H1 (cell line): ENCODE measurements at regions not wholly inside any gene's neighbourhood (a gene's known extent, or its start where the extent isn't known, plus 50 kb on each side); places are given as distances from the start of the nearest gene placed in this dataset.
A peak's percentile ranks its signal among the peaks of the same experiment; 100 is the strongest.

ENCODE experiments used
- CTCF ChIA-PET: fragments of 300-600 bp; sonication (Branson Sonifier 250); formaldehyde crosslinking; loops from one replicate; lab custom pipeline; 2021; ENCODE audit not compliant: partially characterized antibody; lab: Charles Lee
- POLR2A ChIA-PET: fragments of 300-600 bp; sonication (Branson Sonifier 250); formaldehyde crosslinking; loops from one replicate; lab custom pipeline; 2021; ENCODE audit warnings: inconsistent platforms; ENCODE audit not compliant: partially characterized antibody; lab: Charles Lee
- DNase-seq, 2 experiments: peaks; one replicate each; pipeline versions ENCODE4 v3.0.0 to v3.0.0-alpha.2; 2010 to 2022; ENCODE audit warnings: low spot score in 2 of 2, low read depth in 1 of 2, mixed read lengths in 1 of 2
- FAIRE-seq: peaks from 2 replicates; lab custom pipeline; 2011; peaks lifted over from hg19 to GRCh38; lab: Jason Lieb, UNC
- H2AFZ ChIP-seq: 2 replicates; pipeline ENCODE4 v1.8.1; 2012; ENCODE audit warnings: low read length, inconsistent platforms
- H2AK5ac ChIP-seq: 2 replicates; pipeline ENCODE4 v1.6.1; 2013; ENCODE audit warnings: low read depth, low read length
- H2BK120ac ChIP-seq: replicated peaks from 2 replicates; pipeline ENCODE3; 2013; ENCODE audit warnings: low read depth, low read length, inconsistent platforms
- H2BK12ac ChIP-seq: 2 replicates; pipeline ENCODE4 v1.6.1; 2013; ENCODE audit warnings: low read depth, low read length
- H2BK15ac ChIP-seq: 2 replicates; pipeline ENCODE4 v1.6.1; 2013; ENCODE audit warnings: low read length
- H2BK20ac ChIP-seq: 2 replicates; pipeline ENCODE4 v1.6.1; 2013; ENCODE audit warnings: low read length
- H2BK5ac ChIP-seq: 2 replicates; pipeline ENCODE4 v1.6.1; 2013; ENCODE audit warnings: low read depth, low read length
- H3K14ac ChIP-seq: 2 replicates; pipeline ENCODE4 v1.6.1; 2013; ENCODE audit warnings: inconsistent platforms; ENCODE audit not compliant: insufficient read length
- H3K18ac ChIP-seq: 2 replicates; pipeline ENCODE4 v1.6.1; 2013; ENCODE audit warnings: low read length; ENCODE audit errors: extremely low read depth
- H3K23ac ChIP-seq: 2 replicates; pipeline ENCODE4 v1.6.1; 2013; ENCODE audit warnings: inconsistent platforms; ENCODE audit not compliant: insufficient read length
- H3K23me2 ChIP-seq: 2 replicates; pipeline ENCODE4 v1.6.1; 2013; ENCODE audit warnings: low read depth, low read length
- H3K27ac ChIP-seq: 2 replicates; pipeline ENCODE4 v1.6.1; 2011; ENCODE audit warnings: low read depth, low read length, inconsistent platforms
- H3K27me3 ChIP-seq, 4 experiments: replicated peaks in 1 of 4; 1 replicate in 1 of 4; 2 replicates in 3 of 4; pipeline versions ENCODE4 v1.6.1 to v1.8.1; 2011 to 2013; ENCODE audit warnings: low read length in 3 of 4, mild to moderate bottlenecking in 3 of 4, inconsistent platforms in 2 of 4, mixed read lengths in 2 of 4, moderate library complexity in 1 of 4; ENCODE audit not compliant: control insufficient read depth in 3 of 4, insufficient read depth in 3 of 4; ENCODE audit errors: extremely low read depth in 1 of 4
- H3K36me3 ChIP-seq, 4 experiments: 2 replicates each; pipeline versions ENCODE4 v1.6.1 to v1.8.1; 2011 to 2013; ENCODE audit warnings: mild to moderate bottlenecking in 4 of 4, low read length in 3 of 4, moderate library complexity in 2 of 4, control low read depth in 1 of 4, inconsistent platforms in 1 of 4; ENCODE audit not compliant: insufficient read depth in 4 of 4, control insufficient read depth in 2 of 4
- H3K4ac ChIP-seq: replicated peaks from 2 replicates; pipeline ENCODE3; 2013; ENCODE audit warnings: low read length, low read depth, mixed read lengths, inconsistent platforms; ENCODE audit not compliant: insufficient read length
- H3K4me1 ChIP-seq, 4 experiments: replicated peaks in 1 of 4; 1 replicate in 1 of 4; 2 replicates in 3 of 4; pipeline versions ENCODE4 v1.6.1 to v1.8.1; 2011 to 2013; ENCODE audit warnings: low read length in 3 of 4, inconsistent platforms in 2 of 4, mixed read lengths in 1 of 4; ENCODE audit not compliant: insufficient read depth in 4 of 4, control insufficient read depth in 3 of 4
- H3K4me2 ChIP-seq, 2 experiments: 2 replicates each; pipeline versions ENCODE4 v1.6.1 to v1.8.1; 2011 to 2013; ENCODE audit warnings: low read depth in 2 of 2, low read length in 2 of 2, control low read depth in 1 of 2, inconsistent platforms in 1 of 2, mild to moderate bottlenecking in 1 of 2; ENCODE audit not compliant: insufficient read depth in 1 of 2
- H3K4me3 ChIP-seq, 4 experiments: fragments of 200-600, 300-600 bp in 1 of 4; sonication (generic), shearing (Covaris generic), sonication (Bioruptor Twin) in 1 of 4; 2 replicates each; pipeline versions ENCODE4 v1.5.1 to v1.8.1; 2011 to 2016; ENCODE audit warnings: low read length in 4 of 4, low read depth in 3 of 4, control low read depth in 2 of 4, inconsistent platforms in 2 of 4, mild to moderate bottlenecking in 2 of 4, mixed read lengths in 1 of 4, moderate library complexity in 1 of 4; ENCODE audit not compliant: insufficient read depth in 2 of 4; ENCODE audit errors: extremely low read depth in 1 of 4
- H3K56ac ChIP-seq: replicated peaks from 2 replicates; pipeline ENCODE3; 2013; ENCODE audit warnings: low read depth, mild to moderate bottlenecking, mixed read lengths, low read length, inconsistent platforms; ENCODE audit not compliant: insufficient read length
- H3K79me1 ChIP-seq: 2 replicates; pipeline ENCODE4 v1.6.1; 2013; ENCODE audit warnings: low read depth, low read length, control low read depth
- H3K79me2 ChIP-seq, 2 experiments: 2 replicates each; pipeline versions ENCODE4 v1.6.1 to v1.8.1; 2012 to 2013; ENCODE audit warnings: low read length in 2 of 2, mild to moderate bottlenecking in 2 of 2, inconsistent platforms in 1 of 2; ENCODE audit not compliant: insufficient read depth in 2 of 2, control insufficient read depth in 1 of 2
- H3K9ac ChIP-seq, 4 experiments: replicated peaks in 1 of 4; 1 replicate in 1 of 4; 2 replicates in 3 of 4; pipeline versions ENCODE4 v1.6.1 to v1.8.1; 2011 to 2013; ENCODE audit warnings: low read depth in 3 of 4, low read length in 3 of 4, control low read depth in 2 of 4, mild to moderate bottlenecking in 2 of 4, moderate library complexity in 2 of 4, inconsistent platforms in 1 of 4; ENCODE audit errors: extremely low read depth in 1 of 4
- H3K9me3 ChIP-seq, 2 experiments: 2 replicates each; pipeline versions ENCODE4 v1.6.1 to v1.8.1; 2012 to 2013; ENCODE audit warnings: mild to moderate bottlenecking in 2 of 2, moderate library complexity in 2 of 2, control low read depth in 1 of 2, inconsistent platforms in 1 of 2, low read depth in 1 of 2, low read length in 1 of 2, mixed read lengths in 1 of 2; ENCODE audit not compliant: insufficient read depth in 2 of 2
- H4K20me1 ChIP-seq, 2 experiments: replicated peaks in 1 of 2; 2 replicates each; pipeline versions ENCODE3 to v1.8.1; 2011 to 2013; ENCODE audit warnings: inconsistent platforms in 2 of 2, low read length in 2 of 2, mild to moderate bottlenecking in 1 of 2; ENCODE audit not compliant: insufficient read depth in 2 of 2, control insufficient read depth in 1 of 2
- H4K5ac ChIP-seq: 2 replicates; pipeline ENCODE4 v1.6.1; 2013; ENCODE audit warnings: low read length, low read depth, mixed read lengths, inconsistent platforms; ENCODE audit not compliant: insufficient read length
- H4K8ac ChIP-seq: 2 replicates; pipeline ENCODE4 v1.8.0; 2013; ENCODE audit warnings: mild to moderate bottlenecking, moderate library complexity, low read length, inconsistent platforms; ENCODE audit not compliant: insufficient read depth; ENCODE audit errors: extremely low read depth
- H4K91ac ChIP-seq: replicated peaks from 2 replicates; pipeline ENCODE3; 2013; ENCODE audit warnings: low read length, mixed read lengths, inconsistent platforms; ENCODE audit not compliant: insufficient read length
- ASH2L ChIP-seq: fragments of 200-600, 300-600 bp; sonication (generic); IDR thresholded peaks from one replicate; pipeline ENCODE4 v1.7.1; 2017; ENCODE audit warnings: low read length
- CTBP2 ChIP-seq: IDR thresholded peaks from 2 replicates; pipeline ENCODE4 v1.7.0; 2011; ENCODE audit warnings: borderline replicate concordance, mild to moderate bottlenecking, moderate library complexity, mixed read lengths, low read length; ENCODE audit not compliant: insufficient read depth, insufficient read length
- NANOG ChIP-seq: IDR thresholded peaks from 2 replicates; pipeline ENCODE4 v1.6.1; 2011; ENCODE audit warnings: low read length, low read depth, mild to moderate bottlenecking, inconsistent platforms; ENCODE audit not compliant: insufficient read depth, poor library complexity, severe bottlenecking
- RAD21 ChIP-seq, 2 experiments: IDR thresholded peaks in 1 of 2; conservative IDR thresholded peaks in 1 of 2; 2 replicates each; pipeline ENCODE4 v1.6.1; 2011; ENCODE audit warnings: low read depth in 2 of 2, low read length in 2 of 2, improper control_type of control experiment in 1 of 2, inconsistent platforms in 1 of 2, mild to moderate bottlenecking in 1 of 2, moderate library complexity in 1 of 2
- RFX5 ChIP-seq: IDR thresholded peaks from 2 replicates; pipeline ENCODE4 v1.6.1; 2011; ENCODE audit warnings: low read depth, low read length, improper control_type of control experiment, borderline replicate concordance
- SIX5 ChIP-seq: IDR thresholded peaks from 2 replicates; pipeline ENCODE4 v1.6.1; 2011; ENCODE audit warnings: mild to moderate bottlenecking, low read depth, low read length
- TAF1 ChIP-seq: IDR thresholded peaks from 2 replicates; pipeline ENCODE4 v1.6.1; 2011; ENCODE audit warnings: mild to moderate bottlenecking, low read depth, low read length
- WGBS, 2 experiments: shearing (Covaris generic) in 1 of 2; methylation state at CpG; one replicate each; pipeline versions ENCODE4 v1.1.6 to v1.1.7; 2013 to 2015; ENCODE audit warnings: low lambda C conversion rate in 2 of 2, mixed read lengths in 2 of 2, inconsistent platforms in 1 of 2, low coverage in 1 of 2, missing lambda C conversion rate in 1 of 2; ENCODE audit not compliant: insufficient replicate concordance in 2 of 2, insufficient coverage in 1 of 2, insufficient read length in 1 of 2; ENCODE audit errors: extremely low coverage in 1 of 2, missing lambda C conversion rate in 1 of 2; 5-methylcytosine and 5-hydroxymethylcytosine counted together
- TF ChIP-seq, protein P1 (sequence below): IDR thresholded peaks from 2 replicates; pipeline ENCODE4 v1.6.1; 2012; ENCODE audit warnings: inconsistent platforms

DNA sequence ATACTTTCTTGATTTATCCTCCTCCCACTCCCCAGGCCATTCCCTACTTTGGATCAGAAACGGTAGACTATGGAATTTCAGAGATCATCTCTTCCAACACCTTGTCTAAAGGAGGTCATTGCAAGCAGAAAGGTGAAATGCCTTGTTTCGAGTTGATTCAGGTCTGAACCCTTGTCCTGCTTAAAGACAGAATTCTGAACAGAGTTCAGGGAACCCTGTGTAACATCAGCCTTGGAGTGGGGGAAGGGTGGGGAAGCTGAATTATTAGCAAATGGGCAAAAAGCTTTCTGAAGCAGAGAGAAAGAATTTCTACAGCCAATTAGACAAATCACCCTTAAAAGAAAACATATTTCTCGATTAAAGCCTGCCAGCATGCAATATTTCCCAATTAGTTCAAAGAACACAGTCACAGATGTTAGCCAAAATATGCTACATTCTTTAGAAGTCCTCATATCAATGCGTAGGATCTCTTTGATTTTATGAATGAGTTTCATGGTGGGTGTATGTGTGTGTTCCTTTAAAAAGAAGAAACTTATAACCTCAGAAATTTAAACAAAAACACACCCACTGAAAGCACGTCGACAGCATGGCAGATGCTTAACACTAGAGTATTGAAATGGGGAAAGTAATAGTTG is 353.1 kb downstream of the RND3 start:
- Histone ChIP-seq H2BK15ac (no peak overlapping the region), H3K9ac (no peak overlapping the region), H4K20me1 (no peaks in the 10 kb centered on the region), H3K79me1 (no peaks in the 10 kb centered on the region), H3K4me1 (peaks cover 0 to 3% (median 0%) of the 10 kb centered on the region in 4 experiments; a peak in 1 of 7 replicates), H3K27ac (no peak overlapping the region), H4K91ac (no peak overlapping the region), H2BK120ac (no peak overlapping the region), H3K14ac (no peak overlapping the region), H2BK12ac (no peak overlapping the region), H3K79me2 (no peaks in the 10 kb centered on the region), H3K4ac (no peak overlapping the region), H3K18ac (no peak overlapping the region), H3K23me2 (no peaks in the 10 kb centered on the region), H3K36me3 (no peaks in the 10 kb centered on the region), H2BK20ac (no peak overlapping the region), H4K8ac (no peak overlapping the region), H3K56ac (no peak overlapping the region), H2AK5ac (no peak overlapping the region), H3K4me3 (no peak overlapping the region), H2BK5ac (no peak overlapping the region), H3K23ac (no peak overlapping the region), H3K4me2 (no peak overlapping the region), H3K9me3 (no peaks in the 10 kb centered on the region), H3K27me3 (no peaks in the 10 kb centered on the region), H2AFZ (0 out of 2 replicates have a peak overlapping the region, but pooled peaks have one; percentile 8), H4K5ac (no peak overlapping the region)
- ChIA-PET POLR2A (no interaction called here), CTCF (interaction anchor here (1.2 to 1.4 kb wide), 2 partner anchors 10 to 17 kb away, joined by 3 to 4 read pairs; no protein-coding TSS in a partner anchor)
- 93% methylated on average over 6 of the region's 6 CpGs; no CpG with 5 or more reads in 1 of the 2 experiments for WGBS, 2 experiments
- no peak for FAIRE-seq
- DNase-seq: no peak
- TF ChIP-seq, protein P1, sequence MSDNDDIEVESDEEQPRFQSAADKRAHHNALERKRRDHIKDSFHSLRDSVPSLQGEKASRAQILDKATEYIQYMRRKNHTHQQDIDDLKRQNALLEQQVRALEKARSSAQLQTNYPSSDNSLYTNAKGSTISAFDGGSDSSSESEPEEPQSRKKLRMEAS: no peak
- no peak for TF ChIP-seq NANOG
- TF ChIP-seq RFX5: no peak
- TF ChIP-seq RAD21 (IDR thresholded peaks at IDR 0.05 in 1 of 2, conservative IDR thresholded peaks at IDR 0.05 in 1 of 2; ENCODE audit: low read depth in 2 of 2, low read length in 2 of 2): no peak
- TF ChIP-seq SIX5: no peak
- TF ChIP-seq CTBP2: no peak
- no peak for TF ChIP-seq TAF1
- no peak for TF ChIP-seq ASH2L
